T-cell (primary cell): ENCODE measurements at regions not wholly inside any gene's neighbourhood (a gene's known extent, or its start where the extent isn't known, plus 50 kb on each side); places are given as distances from the start of the nearest gene placed in this dataset.

Experiments
- ATAC-seq, 4 experiments: fragments of 200-7000 bp in 3 of 4; fragments of 150-1000 bp in 1 of 4; cut with Tn5 transposase; replicated peaks in 1 of 4; 1 replicate in 3 of 4; 2 replicates in 1 of 4; pipeline ENCODE4 v1.10.0; 2021; ENCODE audit warnings: moderate library complexity in 3 of 4, mild to moderate bottlenecking in 2 of 4, moderate number of reproducible peaks in 1 of 4
- CTCF ChIA-PET, 2 donors: fragments of 300-600 bp; sonication (Branson Sonifier 250); formaldehyde crosslinking; loops; one replicate each; lab custom pipeline; 2022; ENCODE audit warnings: antibody characterized with exemption in 2 of 2; lab: Charles Lee
- POLR2A ChIA-PET, 2 donors: fragments of 300-600 bp; sonication (Branson Sonifier 250); formaldehyde crosslinking; loops; one replicate each; lab custom pipeline; 2022; ENCODE audit warnings: antibody characterized with exemption in 2 of 2; lab: Charles Lee
- DNase-seq, 35 experiments: peaks; one replicate each; pipeline versions ENCODE4 v3.0.0 to v3.0.0-alpha.2; 2013 to 2023
- H3K27ac ChIP-seq: one replicate; pipeline ENCODE4 v1.5.1; 2013; ENCODE audit warnings: low read length
- H3K27me3 ChIP-seq, 2 experiments: replicated peaks in 1 of 2; 1 replicate in 1 of 2; 2 replicates in 1 of 2; pipeline versions ENCODE4 v1.6.1 to v1.7.0; 2013; ENCODE audit warnings: low read length in 1 of 2, mixed read lengths in 1 of 2; ENCODE audit not compliant: control insufficient read depth in 2 of 2, insufficient read depth in 2 of 2; ENCODE audit errors: extremely low read depth in 1 of 2
- H3K36me3 ChIP-seq, 2 donors: 1 replicate in 1 of 2; 2 replicates in 1 of 2; pipeline versions ENCODE4 v1.6.1 to v1.7.0; 2013; ENCODE audit warnings: low read length in 1 of 2; ENCODE audit not compliant: control insufficient read depth in 2 of 2, insufficient read depth in 1 of 2; ENCODE audit errors: extremely low read depth in 1 of 2
- H3K4me1 ChIP-seq, 2 experiments: 1 replicate in 1 of 2; 2 replicates in 1 of 2; pipeline versions ENCODE4 v1.6.1 to v1.7.0; 2013; ENCODE audit warnings: low read length in 2 of 2, mixed read lengths in 1 of 2; ENCODE audit not compliant: insufficient read depth in 2 of 2, control insufficient read depth in 1 of 2; ENCODE audit errors: extremely low read depth in 1 of 2
- H3K4me3 ChIP-seq, 2 donors: 1 replicate in 1 of 2; 2 replicates in 1 of 2; pipeline versions ENCODE4 v1.5.1 to v1.7.0; 2013; ENCODE audit warnings: mild to moderate bottlenecking in 2 of 2, low read length in 1 of 2, moderate library complexity in 1 of 2; ENCODE audit not compliant: control insufficient read depth in 1 of 2; ENCODE audit errors: extremely low read depth in 1 of 2
- H3K9me3 ChIP-seq: 2 replicates; pipeline ENCODE4 v1.7.0; 2013
- H3K27ac Mint-ChIP-seq, 2 donors: one replicate each; pipeline ENCODE4 v1.8.0; 2020 to 2021; ENCODE audit warnings: mild to moderate bottlenecking in 2 of 2, mixed read lengths in 2 of 2
- H3K27me3 Mint-ChIP-seq, 2 donors: one replicate each; pipeline ENCODE4 v1.8.0; 2021 to 2022; ENCODE audit warnings: mixed read lengths in 2 of 2
- H3K36me3 Mint-ChIP-seq: one replicate; pipeline ENCODE4 v1.8.0; 2021; ENCODE audit warnings: mixed read lengths
- H3K4me1 Mint-ChIP-seq, 3 donors: one replicate each; pipeline ENCODE4 v1.8.0; 2020 to 2022; ENCODE audit warnings: mixed read lengths in 3 of 3, mild to moderate bottlenecking in 1 of 3
- H3K4me3 Mint-ChIP-seq, 3 donors: one replicate each; pipeline ENCODE4 v1.8.0; 2020 to 2022; ENCODE audit warnings: mild to moderate bottlenecking in 3 of 3, mixed read lengths in 3 of 3, moderate library complexity in 3 of 3
- H3K9me3 Mint-ChIP-seq, 3 donors: one replicate each; pipeline ENCODE4 v1.8.0; 2020 to 2022; ENCODE audit warnings: mixed read lengths in 3 of 3
- WGBS: methylation state at CpG from one replicate; pipeline ENCODE4 v1.1.5; 2013; ENCODE audit warnings: missing lambda C conversion rate; ENCODE audit not compliant: insufficient coverage; 5-methylcytosine and 5-hydroxymethylcytosine counted together

- Histone ChIP-seq H3K4me1 (no peaks in the 10 kb centered on the region), H3K9me3 (no peaks in the 10 kb centered on the region), H3K27ac (no peak overlapping the region), H3K36me3 (no peaks in the 10 kb centered on the region), H3K27me3 (peaks cover 0 to 20% of the 10 kb centered on the region in 2 experiments), H3K4me3 (no peak overlapping the region)
- Mint-ChIP-seq H3K27ac (no peak overlapping the region), H3K4me1 (no peaks in the 10 kb centered on the region), H3K27me3 (peaks cover 3 to 11% of the 10 kb centered on the region in 2 donors), H3K4me3 (no peak overlapping the region), H3K9me3 (peaks cover 0 to 5% (median 3%) of the 10 kb centered on the region in 3 donors), H3K36me3 (no peaks in the 10 kb centered on the region)
- no peak for DNase-seq
- ChIA-PET POLR2A (no interaction called here), CTCF (no interaction called here)
- WGBS = 47% methylated on average over 4 of the region's 4 CpGs
- no peak for ATAC-seq
Measured at GRCh38 chr10:29957236-29957635, 102.2 kb downstream of the JCAD start.

- ChIA-PET CTCF (no interaction called here), POLR2A (no interaction called here)
- no peak for ATAC-seq
- no peak overlapping the region for H3K4me3 Mint-ChIP-seq
- no peak overlapping the region for H3K27ac Mint-ChIP-seq
- H3K9me3 Mint-ChIP-seq = peaks cover 0 to 5% (median 3%) of the 10 kb centered on the region in 3 donors
- WGBS = 95% methylated on average over 4 of the region's 7 CpGs
- H3K36me3 Mint-ChIP-seq = no peaks in the 10 kb centered on the region
- H3K36me3 ChIP-seq = no peaks in the 10 kb centered on the region
- no peaks in the 10 kb centered on the region for H3K4me1 Mint-ChIP-seq
- no peaks in the 10 kb centered on the region for H3K9me3 ChIP-seq
- peaks cover 3 to 11% of the 10 kb centered on the region in 2 donors for H3K27me3 Mint-ChIP-seq
- H3K4me1 ChIP-seq = no peaks in the 10 kb centered on the region
- no peak for DNase-seq
- no peak overlapping the region for H3K27ac ChIP-seq
- H3K4me3 ChIP-seq = no peak overlapping the region
- H3K27me3 ChIP-seq = peaks cover 0 to 20% of the 10 kb centered on the region in 2 experiments
Measured at GRCh38 chr10:29956335-29956924, 103.0 kb downstream of the JCAD start.

- Mint-ChIP-seq H3K27me3 (peaks cover 3 to 6% of the 10 kb centered on the region in 2 donors), H3K4me1 (no peaks in the 10 kb centered on the region), H3K27ac (no peak overlapping the region), H3K9me3 (peaks cover 0 to 5% (median 3%) of the 10 kb centered on the region in 3 donors), H3K36me3 (no peaks in the 10 kb centered on the region), H3K4me3 (no peak overlapping the region)
- DNase-seq (no peak), ATAC-seq (no peak)
- ChIA-PET POLR2A (no interaction called here), CTCF (no interaction called here)
- Histone ChIP-seq H3K4me1 (no peaks in the 10 kb centered on the region), H3K27ac (no peak overlapping the region), H3K9me3 (no peaks in the 10 kb centered on the region), H3K27me3 (peaks cover 0 to 13% of the 10 kb centered on the region in 2 experiments), H3K4me3 (no peak overlapping the region), H3K36me3 (no peaks in the 10 kb centered on the region)
- WGBS = no CpG with 5 or more reads among the region's 4 CpGs
Measured at GRCh38 chr10:29955329-29955935, 104.0 kb downstream of the JCAD start.

- Histone ChIP-seq H3K4me1 (no peaks in the 10 kb centered on the region), H3K9me3 (no peaks in the 10 kb centered on the region), H3K4me3 (no peak overlapping the region), H3K27me3 (no peaks in the 10 kb centered on the region), H3K27ac (no peak overlapping the region), H3K36me3 (no peaks in the 10 kb centered on the region)
- Mint-ChIP-seq H3K27me3 (no peaks in the 10 kb centered on the region), H3K27ac (no peak overlapping the region), H3K36me3 (no peaks in the 10 kb centered on the region), H3K4me3 (no peak overlapping the region), H3K4me1 (no peaks in the 10 kb centered on the region), H3K9me3 (peaks cover 0 to 2% (median under 1%) of the 10 kb centered on the region in 3 donors)
- ChIA-PET POLR2A (no interaction called here), CTCF (no interaction called here)
- WGBS = 84% methylated on average over 5 of the region's 11 CpGs
- ATAC-seq = no peak
- no peak for DNase-seq
Measured at GRCh38 chr10:29951441-29951931, 107.9 kb downstream of the JCAD start.

- POLR2A ChIA-PET = no interaction called here
- CTCF ChIA-PET = no interaction called here
- H3K27me3 ChIP-seq = no peaks in the 10 kb centered on the region
- H3K27ac ChIP-seq = no peak overlapping the region
- Mint-ChIP-seq H3K4me3 (no peak overlapping the region), H3K27ac (no peak overlapping the region), H3K4me1 (no peaks in the 10 kb centered on the region), H3K27me3 (peaks cover 0 to 4% of the 10 kb centered on the region in 2 donors), H3K36me3 (no peaks in the 10 kb centered on the region), H3K9me3 (no peaks in the 10 kb centered on the region)
- H3K4me1 ChIP-seq = no peaks in the 10 kb centered on the region
- no peak overlapping the region for H3K4me3 ChIP-seq
- 60% methylated on average over 2 of the region's 5 CpGs for WGBS
- H3K9me3 ChIP-seq = no peaks in the 10 kb centered on the region
- ATAC-seq = no peak
- no peaks in the 10 kb centered on the region for H3K36me3 ChIP-seq
- DNase-seq = no peak
Measured at GRCh38 chr10:29950391-29950790, 109.0 kb downstream of the JCAD start.

GRCh38 chr10:29949411-29950011, 109.9 kb downstream of the JCAD start:
- Mint-ChIP-seq H3K9me3 (no peaks in the 10 kb centered on the region), H3K36me3 (no peaks in the 10 kb centered on the region), H3K4me3 (no peak overlapping the region), H3K27ac (no peak overlapping the region), H3K27me3 (peaks cover 3 to 6% of the 10 kb centered on the region in 2 donors), H3K4me1 (no peaks in the 10 kb centered on the region)
- H3K27me3 ChIP-seq = no peaks in the 10 kb centered on the region
- no peaks in the 10 kb centered on the region for H3K4me1 ChIP-seq
- no peaks in the 10 kb centered on the region for H3K36me3 ChIP-seq
- H3K27ac ChIP-seq = no peak overlapping the region
- DNase-seq (no peak), ATAC-seq (no peak)
- ChIA-PET CTCF (no interaction called here), POLR2A (no interaction called here)
- WGBS = no CpG with 5 or more reads among the region's 5 CpGs
- no peaks in the 10 kb centered on the region for H3K9me3 ChIP-seq
- H3K4me3 ChIP-seq = no peak overlapping the region
